GM23338 (cell line): ENCODE measurements at regions not wholly inside any gene's neighbourhood (a gene's known extent, or its start where the extent isn't known, plus 50 kb on each side); places are given as distances from the start of the nearest gene placed in this dataset.
A peak's percentile ranks its signal among the peaks of the same experiment; 100 is the strongest.
"Not testable (repeated sequence)": the region's sequence is repeated elsewhere in the genome, so short reads cannot be mapped to it uniquely, and the experiment has no call there.

Experiments
- ATAC-seq: fragments of 200-7000 bp; cut with Tn5 transposase; 3 replicates; pipeline ENCODE4 v1.9.1; 2020
- DNase-seq: peaks from one replicate; pipeline ENCODE4 v3.0.0-alpha.2; 2015; ENCODE audit warnings: low spot score
- H2AFZ ChIP-seq: fragments of 200-600 bp; sonication (generic); 2 replicates; pipeline ENCODE4 v1.8.0; 2016; ENCODE audit warnings: antibody characterized with exemption, mild to moderate bottlenecking, moderate library complexity
- H3F3A ChIP-seq: fragments of 200-600 bp; sonication (generic); replicated peaks from 2 replicates; pipeline ENCODE4 v1.8.0; 2017; ENCODE audit warnings: antibody characterized with exemption, mixed run types, low read depth
- H3K27ac ChIP-seq: fragments of 200-600 bp; sonication (generic); 2 replicates; pipeline ENCODE4 v1.6.1; 2016; ENCODE audit warnings: low read depth
- H3K27me3 ChIP-seq: fragments of 200-600 bp; sonication (generic); 2 replicates; pipeline ENCODE4 v1.8.0; 2016; ENCODE audit warnings: mild to moderate bottlenecking, mixed run types, moderate library complexity; ENCODE audit not compliant: insufficient read depth
- H3K36me3 ChIP-seq: fragments of 200-600 bp; sonication (generic); 2 replicates; pipeline ENCODE4 v1.8.0; 2016; ENCODE audit warnings: mild to moderate bottlenecking; ENCODE audit not compliant: insufficient read depth
- H3K4me1 ChIP-seq: fragments of 200-600 bp; sonication (generic); 2 replicates; pipeline ENCODE4 v1.8.0; 2016; ENCODE audit warnings: mild to moderate bottlenecking, moderate library complexity; ENCODE audit not compliant: insufficient read depth
- H3K4me2 ChIP-seq: fragments of 200-600 bp; sonication (generic); 2 replicates; pipeline ENCODE4 v1.7.1; 2017; ENCODE audit warnings: mixed run types
- H3K4me3 ChIP-seq: fragments of 200-600 bp; sonication (generic); 2 replicates; pipeline ENCODE4 v1.6.1; 2016; ENCODE audit warnings: mixed run types
- H3K79me2 ChIP-seq: fragments of 200-600 bp; sonication (generic); replicated peaks from 2 replicates; pipeline ENCODE4 v1.8.0; 2017; ENCODE audit warnings: mild to moderate bottlenecking; ENCODE audit not compliant: insufficient read depth
- H3K9me2 ChIP-seq: fragments of 200-600 bp; sonication (generic); 2 replicates; pipeline ENCODE4 v1.8.0; 2017; ENCODE audit not compliant: insufficient read depth
- H4K20me1 ChIP-seq: fragments of 200-600 bp; sonication (generic); replicated peaks from 2 replicates; pipeline ENCODE4 v1.8.0; 2017; ENCODE audit warnings: mild to moderate bottlenecking; ENCODE audit not compliant: insufficient read depth
- H3K27ac Mint-ChIP-seq: 2 replicates; pipeline ENCODE4 v1.8.0; 2020; ENCODE audit warnings: inconsistent platforms, mild to moderate bottlenecking, moderate library complexity, mixed read lengths
- H3K27me3 Mint-ChIP-seq: 3 replicates; pipeline ENCODE4 v1.8.0; 2022; ENCODE audit warnings: low read depth, mild to moderate bottlenecking, moderate library complexity, mixed read lengths, inconsistent platforms; ENCODE audit not compliant: insufficient read depth, poor library complexity
- H3K36me3 Mint-ChIP-seq: 3 replicates; pipeline ENCODE4 v1.8.0; 2021; ENCODE audit warnings: low read depth, mild to moderate bottlenecking, inconsistent platforms, moderate library complexity, mixed read lengths
- H3K4me1 Mint-ChIP-seq: 3 replicates; pipeline ENCODE4 v1.8.0; 2020; ENCODE audit warnings: mild to moderate bottlenecking, inconsistent platforms, mixed read lengths
- H3K4me3 Mint-ChIP-seq: 3 replicates; pipeline ENCODE4 v1.8.0; 2021; ENCODE audit warnings: moderate library complexity, mild to moderate bottlenecking, inconsistent platforms, mixed read lengths
- H3K9me3 Mint-ChIP-seq: 3 replicates; pipeline ENCODE4 v1.8.0; 2020; ENCODE audit warnings: moderate library complexity, mild to moderate bottlenecking, inconsistent platforms, mixed read lengths
- EZH2 ChIP-seq: fragments of 200-600 bp; sonication (generic); IDR thresholded peaks from one replicate; pipeline ENCODE4 v1.8.0; 2017; ENCODE audit warnings: antibody characterized with exemption, mild to moderate bottlenecking, low read depth; ENCODE audit not compliant: unreplicated experiment
- EZH2phosphoT487 ChIP-seq: fragments of 200-600 bp; sonication (generic); IDR thresholded peaks from one replicate; pipeline ENCODE4 v1.8.1; 2018; ENCODE audit warnings: antibody characterized with exemption; ENCODE audit not compliant: unreplicated experiment
- JUNB ChIP-seq: IDR thresholded peaks from one replicate; pipeline ENCODE4 v1.6.1; 2016; ENCODE audit warnings: antibody characterized with exemption; ENCODE audit not compliant: unreplicated experiment
- NANOG ChIP-seq: IDR thresholded peaks from 2 replicates; pipeline ENCODE4 v1.6.1; 2016; ENCODE audit warnings: antibody characterized with exemption, borderline replicate concordance
- POLR2AphosphoS5 ChIP-seq: IDR thresholded peaks from 2 replicates; pipeline ENCODE4 v1.6.1; 2016; ENCODE audit warnings: antibody characterized with exemption, low read depth
- STAT1 ChIP-seq: IDR thresholded peaks from one replicate; pipeline ENCODE4 v1.6.1; 2016; ENCODE audit warnings: antibody characterized with exemption; ENCODE audit not compliant: unreplicated experiment
- ZNF114 ChIP-seq: fragments of 250-450 bp; sonication (Bioruptor Pico); IDR thresholded peaks from 2 replicates; pipeline ENCODE4 v1.5.0; 2020; ENCODE audit warnings: mild to moderate bottlenecking, moderate library complexity
- ZNF331 ChIP-seq: fragments of 250-450 bp; sonication (Bioruptor Pico); IDR thresholded peaks from 2 replicates; pipeline ENCODE4 v1.5.0; 2020; ENCODE audit warnings: low read depth, mild to moderate bottlenecking, moderate library complexity
- TF ChIP-seq, protein P1 (sequence below): IDR thresholded peaks from 2 replicates; pipeline ENCODE4 v1.6.1; 2016; ENCODE audit warnings: antibody characterized with exemption
- TF ChIP-seq, protein P2 (sequence below), 2 experiments: fragments of 200-600 bp in 1 of 2; sonication (generic) in 1 of 2; conservative IDR thresholded peaks; 2 replicates each; pipeline versions ENCODE4 v1.5.1 to v1.6.1; 2016 to 2017; ENCODE audit warnings: antibody characterized with exemption in 2 of 2, low read depth in 2 of 2, mild to moderate bottlenecking in 2 of 2, moderate library complexity in 1 of 2

DNA sequence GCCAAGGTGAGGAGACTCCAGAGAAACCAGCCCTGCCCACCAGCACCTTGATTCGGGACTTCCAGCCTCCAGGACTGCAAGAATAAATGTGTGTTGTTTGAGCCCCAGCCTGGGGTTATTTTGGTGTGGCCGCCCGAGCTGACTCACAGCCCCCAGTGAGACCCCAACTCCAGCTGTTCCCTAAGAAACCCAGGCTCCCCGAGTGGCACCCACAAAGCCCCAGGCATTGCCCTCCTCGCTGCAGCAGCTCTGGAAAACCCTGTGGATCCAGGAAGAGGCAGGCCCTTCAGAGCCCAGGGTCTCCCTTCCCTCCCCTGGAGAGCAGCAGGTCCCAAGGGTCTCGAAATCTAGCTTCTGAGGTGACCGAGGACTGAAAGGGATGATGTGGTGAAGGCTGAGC lies 69.2 kb upstream of the PPP1R26 start:
- H3K27me3 Mint-ChIP-seq: peaks cover 8% of the 10 kb centered on the region
- Histone ChIP-seq H4K20me1 (no peaks in the 10 kb centered on the region), H3K36me3 (no peaks in the 10 kb centered on the region), H3K9me2 (no peaks in the 10 kb centered on the region), H2AFZ (no peak overlapping the region), H3F3A (no peaks in the 10 kb centered on the region), H3K4me2 (no peak overlapping the region), H3K79me2 (no peaks in the 10 kb centered on the region), H3K27ac (no peak overlapping the region), H3K4me1 (no peaks in the 10 kb centered on the region), H3K4me3 (no peak overlapping the region), H3K27me3 (no peaks in the 10 kb centered on the region)
- H3K4me1 Mint-ChIP-seq: no peaks in the 10 kb centered on the region
- peaks cover 9% of the 10 kb centered on the region; the same call in 2 of the 3 replicates for H3K9me3 Mint-ChIP-seq
- ATAC-seq (no peak), DNase-seq (no peak)
- no peaks in the 10 kb centered on the region for H3K36me3 Mint-ChIP-seq
- no peak overlapping the region for H3K27ac Mint-ChIP-seq
- H3K4me3 Mint-ChIP-seq: no peak overlapping the region
- TF ChIP-seq POLR2AphosphoS5 (no peak), ZNF114 (CRISPR knock-in tag) (no peak), ZNF331 (CRISPR knock-in tag) (no peak), EZH2phosphoT487 (no peak), STAT1 (no peak), JUNB (no peak), NANOG (no peak), EZH2 (no peak)
- TF ChIP-seq, protein P1, sequence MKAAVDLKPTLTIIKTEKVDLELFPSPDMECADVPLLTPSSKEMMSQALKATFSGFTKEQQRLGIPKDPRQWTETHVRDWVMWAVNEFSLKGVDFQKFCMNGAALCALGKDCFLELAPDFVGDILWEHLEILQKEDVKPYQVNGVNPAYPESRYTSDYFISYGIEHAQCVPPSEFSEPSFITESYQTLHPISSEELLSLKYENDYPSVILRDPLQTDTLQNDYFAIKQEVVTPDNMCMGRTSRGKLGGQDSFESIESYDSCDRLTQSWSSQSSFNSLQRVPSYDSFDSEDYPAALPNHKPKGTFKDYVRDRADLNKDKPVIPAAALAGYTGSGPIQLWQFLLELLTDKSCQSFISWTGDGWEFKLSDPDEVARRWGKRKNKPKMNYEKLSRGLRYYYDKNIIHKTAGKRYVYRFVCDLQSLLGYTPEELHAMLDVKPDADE: no peak
- TF ChIP-seq, protein P2, sequence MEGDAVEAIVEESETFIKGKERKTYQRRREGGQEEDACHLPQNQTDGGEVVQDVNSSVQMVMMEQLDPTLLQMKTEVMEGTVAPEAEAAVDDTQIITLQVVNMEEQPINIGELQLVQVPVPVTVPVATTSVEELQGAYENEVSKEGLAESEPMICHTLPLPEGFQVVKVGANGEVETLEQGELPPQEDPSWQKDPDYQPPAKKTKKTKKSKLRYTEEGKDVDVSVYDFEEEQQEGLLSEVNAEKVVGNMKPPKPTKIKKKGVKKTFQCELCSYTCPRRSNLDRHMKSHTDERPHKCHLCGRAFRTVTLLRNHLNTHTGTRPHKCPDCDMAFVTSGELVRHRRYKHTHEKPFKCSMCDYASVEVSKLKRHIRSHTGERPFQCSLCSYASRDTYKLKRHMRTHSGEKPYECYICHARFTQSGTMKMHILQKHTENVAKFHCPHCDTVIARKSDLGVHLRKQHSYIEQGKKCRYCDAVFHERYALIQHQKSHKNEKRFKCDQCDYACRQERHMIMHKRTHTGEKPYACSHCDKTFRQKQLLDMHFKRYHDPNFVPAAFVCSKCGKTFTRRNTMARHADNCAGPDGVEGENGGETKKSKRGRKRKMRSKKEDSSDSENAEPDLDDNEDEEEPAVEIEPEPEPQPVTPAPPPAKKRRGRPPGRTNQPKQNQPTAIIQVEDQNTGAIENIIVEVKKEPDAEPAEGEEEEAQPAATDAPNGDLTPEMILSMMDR (conservative IDR thresholded peaks at IDR 0.05; ENCODE audit: low read depth in 2 of 2): no peak

DNA sequence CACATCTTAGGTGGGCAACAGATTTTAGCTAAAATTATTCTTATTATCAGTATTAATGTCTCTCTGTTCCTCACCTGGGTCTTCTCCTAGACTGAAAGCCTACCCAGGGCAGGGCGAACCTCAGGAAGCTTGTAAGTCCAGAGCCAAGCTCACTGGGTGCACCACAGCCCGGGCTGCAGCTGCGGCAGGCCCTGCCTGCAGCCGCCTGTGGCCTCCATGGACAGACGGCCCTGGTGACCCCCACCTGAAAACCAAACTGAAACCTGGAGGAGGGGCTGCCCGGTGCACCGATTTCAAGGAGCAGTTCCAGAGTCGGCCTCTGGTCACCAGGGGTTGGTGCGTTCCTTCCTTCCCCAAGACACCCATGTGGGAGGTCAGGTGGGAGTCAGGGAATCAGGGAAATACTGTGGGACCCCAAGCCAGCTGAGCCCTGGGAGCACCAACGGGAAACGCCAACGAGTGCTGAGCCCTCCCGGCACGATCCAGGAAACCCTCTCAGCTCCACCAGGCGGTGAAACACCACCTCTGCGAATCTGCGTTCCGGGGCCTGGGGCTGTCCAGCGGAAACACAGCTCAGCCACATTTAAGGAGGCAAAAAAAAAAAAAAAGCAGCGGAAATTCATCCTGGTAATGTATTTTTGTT lies 68.6 kb upstream of the PPP1R26 start:
- H3K9me2 ChIP-seq: no peaks in the 10 kb centered on the region
- H2AFZ ChIP-seq: no peak overlapping the region
- no peak overlapping the region for H3K4me2 ChIP-seq
- peaks cover 8% of the 10 kb centered on the region for H3K27me3 Mint-ChIP-seq
- H3K4me3 Mint-ChIP-seq: no peak overlapping the region
- ATAC-seq: peak; percentile 39
- no peaks in the 10 kb centered on the region for H3K4me1 Mint-ChIP-seq
- no peaks in the 10 kb centered on the region for H3K27me3 ChIP-seq
- DNase-seq: peak; percentile 48
- no peak overlapping the region for H3K4me3 ChIP-seq
- H3K4me1 ChIP-seq: no peaks in the 10 kb centered on the region
- H3K36me3 ChIP-seq: no peaks in the 10 kb centered on the region
- H3K79me2 ChIP-seq: no peaks in the 10 kb centered on the region
- H3K27ac ChIP-seq: no peak overlapping the region
- peaks cover 9% of the 10 kb centered on the region; the same call in 2 of the 3 replicates for H3K9me3 Mint-ChIP-seq
- H3F3A ChIP-seq: no peaks in the 10 kb centered on the region
- no peak for TF ChIP-seq EZH2
- TF ChIP-seq, protein P2 (conservative IDR thresholded peaks at IDR 0.05; ENCODE audit: low read depth in 2 of 2): peak; percentile 15 to 41; a peak in 3 of 4 replicates
- no peaks in the 10 kb centered on the region for H4K20me1 ChIP-seq
- H3K27ac Mint-ChIP-seq: no peak overlapping the region
- H3K36me3 Mint-ChIP-seq: no peaks in the 10 kb centered on the region

DNA sequence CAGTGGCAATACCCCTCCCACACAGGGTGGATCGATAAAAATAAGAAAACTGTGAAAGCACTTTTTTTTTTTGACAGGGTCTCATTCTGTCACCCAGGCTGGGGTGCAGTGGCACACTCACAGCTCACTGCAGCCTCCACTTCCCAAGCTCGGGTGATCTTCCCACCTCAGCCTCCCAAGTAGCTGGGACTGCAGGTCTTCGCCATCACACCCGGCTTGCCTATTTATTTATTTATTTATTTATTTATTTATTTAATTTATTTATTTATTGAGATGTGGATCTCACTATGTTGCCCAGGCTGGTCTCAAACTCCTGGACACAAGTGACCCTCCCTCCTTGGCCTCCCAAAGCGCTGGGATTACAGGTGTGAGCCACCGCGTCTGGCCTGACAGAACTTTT lies 68.0 kb upstream of the PPP1R26 start:
- not testable (repeated sequence) for H3K4me1 Mint-ChIP-seq, H3K9me3 Mint-ChIP-seq, H3K4me3 ChIP-seq, H3K36me3 ChIP-seq, H3K4me1 ChIP-seq, H3K36me3 Mint-ChIP-seq, H3K9me2 ChIP-seq, H3K4me2 ChIP-seq, DNase-seq, H3K27ac Mint-ChIP-seq, H3K4me3 Mint-ChIP-seq, H3K27me3 Mint-ChIP-seq, H3K27me3 ChIP-seq, H3F3A ChIP-seq, H3K27ac ChIP-seq, H2AFZ ChIP-seq, H3K79me2 ChIP-seq, ATAC-seq, H4K20me1 ChIP-seq
